HL-60 (cell line): ENCODE measurements at regions not wholly inside any gene's neighbourhood (a gene's known extent, or its start where the extent isn't known, plus 50 kb on each side); places are given as distances from the start of the nearest gene placed in this dataset.

Experiments
- POLR2AphosphoS5 ChIP-seq: IDR thresholded peaks from 2 replicates; pipeline ENCODE4 v1.6.1; 2012; ENCODE audit warnings: low read depth
- SPI1 ChIP-seq: IDR thresholded peaks from 2 replicates; pipeline ENCODE4 v1.6.1; 2012; ENCODE audit warnings: low read depth, mild to moderate bottlenecking, borderline replicate concordance
- TF ChIP-seq, protein P1 (sequence below): IDR thresholded peaks from one replicate; pipeline ENCODE4 v1.5.1; 2011; ENCODE audit warnings: low read length, control low read depth, inconsistent platforms; ENCODE audit not compliant: insufficient read depth
- TF ChIP-seq, protein P2 (sequence below): IDR thresholded peaks from 2 replicates; pipeline ENCODE4 v1.6.1; 2012; ENCODE audit warnings: low read depth; ENCODE audit not compliant: insufficient replicate concordance

DNA sequence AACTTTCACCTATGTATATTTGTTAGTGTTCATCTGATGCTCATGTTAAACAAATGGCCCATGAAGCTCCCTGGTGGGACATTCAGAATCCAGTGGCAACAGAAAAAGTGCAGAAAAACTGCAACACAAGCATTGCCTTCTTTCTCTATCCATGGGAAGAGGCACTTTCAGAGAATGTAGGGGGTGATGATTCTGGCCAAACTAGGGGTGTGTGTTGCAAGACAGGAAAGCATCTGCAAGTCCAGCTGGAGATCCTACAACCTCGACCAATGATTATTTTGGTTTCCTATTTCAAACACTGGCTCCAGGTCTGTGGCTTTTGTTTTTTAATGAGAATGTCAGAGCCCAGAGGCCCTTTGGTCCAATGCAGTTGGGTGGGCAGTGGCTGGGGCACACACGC lies 198.7 kb downstream of the CXCL12 start:
- TF ChIP-seq POLR2AphosphoS5: no peak
- TF ChIP-seq, protein P1, sequence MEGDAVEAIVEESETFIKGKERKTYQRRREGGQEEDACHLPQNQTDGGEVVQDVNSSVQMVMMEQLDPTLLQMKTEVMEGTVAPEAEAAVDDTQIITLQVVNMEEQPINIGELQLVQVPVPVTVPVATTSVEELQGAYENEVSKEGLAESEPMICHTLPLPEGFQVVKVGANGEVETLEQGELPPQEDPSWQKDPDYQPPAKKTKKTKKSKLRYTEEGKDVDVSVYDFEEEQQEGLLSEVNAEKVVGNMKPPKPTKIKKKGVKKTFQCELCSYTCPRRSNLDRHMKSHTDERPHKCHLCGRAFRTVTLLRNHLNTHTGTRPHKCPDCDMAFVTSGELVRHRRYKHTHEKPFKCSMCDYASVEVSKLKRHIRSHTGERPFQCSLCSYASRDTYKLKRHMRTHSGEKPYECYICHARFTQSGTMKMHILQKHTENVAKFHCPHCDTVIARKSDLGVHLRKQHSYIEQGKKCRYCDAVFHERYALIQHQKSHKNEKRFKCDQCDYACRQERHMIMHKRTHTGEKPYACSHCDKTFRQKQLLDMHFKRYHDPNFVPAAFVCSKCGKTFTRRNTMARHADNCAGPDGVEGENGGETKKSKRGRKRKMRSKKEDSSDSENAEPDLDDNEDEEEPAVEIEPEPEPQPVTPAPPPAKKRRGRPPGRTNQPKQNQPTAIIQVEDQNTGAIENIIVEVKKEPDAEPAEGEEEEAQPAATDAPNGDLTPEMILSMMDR: no peak
- TF ChIP-seq, protein P2, sequence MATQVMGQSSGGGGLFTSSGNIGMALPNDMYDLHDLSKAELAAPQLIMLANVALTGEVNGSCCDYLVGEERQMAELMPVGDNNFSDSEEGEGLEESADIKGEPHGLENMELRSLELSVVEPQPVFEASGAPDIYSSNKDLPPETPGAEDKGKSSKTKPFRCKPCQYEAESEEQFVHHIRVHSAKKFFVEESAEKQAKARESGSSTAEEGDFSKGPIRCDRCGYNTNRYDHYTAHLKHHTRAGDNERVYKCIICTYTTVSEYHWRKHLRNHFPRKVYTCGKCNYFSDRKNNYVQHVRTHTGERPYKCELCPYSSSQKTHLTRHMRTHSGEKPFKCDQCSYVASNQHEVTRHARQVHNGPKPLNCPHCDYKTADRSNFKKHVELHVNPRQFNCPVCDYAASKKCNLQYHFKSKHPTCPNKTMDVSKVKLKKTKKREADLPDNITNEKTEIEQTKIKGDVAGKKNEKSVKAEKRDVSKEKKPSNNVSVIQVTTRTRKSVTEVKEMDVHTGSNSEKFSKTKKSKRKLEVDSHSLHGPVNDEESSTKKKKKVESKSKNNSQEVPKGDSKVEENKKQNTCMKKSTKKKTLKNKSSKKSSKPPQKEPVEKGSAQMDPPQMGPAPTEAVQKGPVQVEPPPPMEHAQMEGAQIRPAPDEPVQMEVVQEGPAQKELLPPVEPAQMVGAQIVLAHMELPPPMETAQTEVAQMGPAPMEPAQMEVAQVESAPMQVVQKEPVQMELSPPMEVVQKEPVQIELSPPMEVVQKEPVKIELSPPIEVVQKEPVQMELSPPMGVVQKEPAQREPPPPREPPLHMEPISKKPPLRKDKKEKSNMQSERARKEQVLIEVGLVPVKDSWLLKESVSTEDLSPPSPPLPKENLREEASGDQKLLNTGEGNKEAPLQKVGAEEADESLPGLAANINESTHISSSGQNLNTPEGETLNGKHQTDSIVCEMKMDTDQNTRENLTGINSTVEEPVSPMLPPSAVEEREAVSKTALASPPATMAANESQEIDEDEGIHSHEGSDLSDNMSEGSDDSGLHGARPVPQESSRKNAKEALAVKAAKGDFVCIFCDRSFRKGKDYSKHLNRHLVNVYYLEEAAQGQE: no peak
- no peak for TF ChIP-seq SPI1
